ENCODE measurements at regions not wholly inside any gene's neighbourhood (a gene's known extent, or its start where the extent isn't known, plus 50 kb on each side); places are given as distances from the start of the nearest gene placed in this dataset.

DNA sequence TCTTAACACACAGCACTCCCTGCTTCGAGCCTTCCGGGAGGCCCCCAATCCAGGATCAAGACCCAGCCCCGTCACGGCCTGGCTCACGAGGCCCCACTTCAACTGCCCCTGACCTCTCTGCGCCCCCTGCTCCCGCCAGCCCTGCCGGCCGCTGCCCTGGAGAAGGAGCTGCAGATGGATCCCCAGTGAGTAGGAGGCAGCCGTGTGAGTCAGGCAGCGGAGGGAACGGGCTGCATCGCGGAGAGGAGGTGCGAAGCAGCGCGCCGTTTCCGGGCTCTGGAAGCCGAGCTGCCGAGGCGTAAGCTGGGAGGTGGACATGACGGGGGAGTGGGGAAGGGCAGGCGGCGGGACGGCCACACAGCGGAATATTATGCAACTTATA is 133.4 kb downstream of the TPRA1 start:
- Histone ChIP-seq H3K9ac (ENCODE audit: low read length) (no peak overlapping the region), H3K4me1 (ENCODE audit: insufficient read depth, low read length) (peaks cover 16% of the 10 kb centered on the region), H3K4me3 (ENCODE audit: insufficient read depth, low read depth, low read length) (peak overlapping the region; percentile 40), H4K20me1 (ENCODE audit: insufficient read depth, low read length) (no peaks in the 10 kb centered on the region), H2AFZ (ENCODE audit: low read depth, low read length) (peak overlapping the region; percentile 85), H3K79me2 (ENCODE audit: insufficient read depth, low read length) (no peaks in the 10 kb centered on the region), H3K27me3 (ENCODE audit: insufficient read depth, low read length) (peaks cover 21% of the 10 kb centered on the region), H3K27ac (ENCODE audit: low read depth, low read length) (peak overlapping the region; percentile 37), H3K36me3 (ENCODE audit: insufficient read depth, low read length) (no peaks in the 10 kb centered on the region), H3K4me2 (ENCODE audit: low read length) (peak overlapping the region; percentile 85), H3K9me3 (ENCODE audit: insufficient read depth, low read depth, low read length) (no peaks in the 10 kb centered on the region)
- no peak overlapping the region for H3K27ac Mint-ChIP-seq (ENCODE audit: unreplicated experiment)
- no peaks in the 10 kb centered on the region for H3K9me3 Mint-ChIP-seq (ENCODE audit: unreplicated experiment)
- H3K4me1 Mint-ChIP-seq (ENCODE audit: low read depth, unreplicated experiment), result peaks cover 15% of the 10 kb centered on the region
- peak; percentile 55 for DNase-seq (ENCODE audit: low read depth)
- TF ChIP-seq EZH2 (IDR thresholded peaks at IDR 0.05; ENCODE audit: insufficient read depth, low read length) (no peak), CTCF (IDR thresholded peaks at IDR 0.05; ENCODE audit: insufficient read depth, low read depth, low read length) (no peak)
- peak overlapping the region; percentile 10 for H3K4me3 Mint-ChIP-seq (ENCODE audit: unreplicated experiment)
- H3K36me3 Mint-ChIP-seq (ENCODE audit: low read depth, unreplicated experiment), result no peaks in the 10 kb centered on the region
- no peak for FAIRE-seq
- H3K27me3 Mint-ChIP-seq (ENCODE audit: low read depth, unreplicated experiment), result peaks cover 51% of the 10 kb centered on the region

DNA sequence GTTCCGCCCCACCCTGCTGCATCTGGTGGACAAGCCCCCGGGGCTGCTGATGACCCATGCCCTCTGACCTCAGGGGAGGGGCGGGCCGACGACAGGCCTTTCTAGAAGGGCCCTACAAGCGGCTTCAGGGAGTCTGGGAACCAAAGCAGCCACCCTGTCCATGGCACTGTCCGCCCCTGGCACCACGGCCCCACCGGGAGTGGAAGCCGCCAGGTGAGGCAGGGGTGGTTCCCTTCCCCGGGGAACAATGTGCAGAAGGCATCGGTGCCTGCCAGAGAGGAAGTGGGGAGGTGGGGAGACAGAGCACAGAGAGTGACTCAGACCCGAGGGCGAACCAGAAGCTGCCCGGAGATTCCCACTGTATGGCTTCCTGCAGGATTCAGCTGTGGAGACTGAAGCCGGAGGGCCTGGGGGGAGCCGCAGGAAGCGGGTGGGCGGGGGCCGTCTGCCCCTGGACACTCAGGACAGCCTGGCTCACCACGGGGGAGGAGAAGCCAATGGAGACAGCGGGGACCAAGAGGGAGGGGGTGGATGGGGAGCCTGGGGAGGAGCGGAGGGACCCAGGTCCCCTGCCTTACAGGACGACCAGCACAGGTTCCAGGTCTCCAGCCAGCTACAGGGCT is 134.0 kb downstream of the TPRA1 start:
- peak overlapping the region; percentile 62 for H3K27ac Mint-ChIP-seq (ENCODE audit: unreplicated experiment)
- no peaks in the 10 kb centered on the region for H3K9me3 Mint-ChIP-seq (ENCODE audit: unreplicated experiment)
- peaks cover 23% of the 10 kb centered on the region for H3K27me3 ChIP-seq (ENCODE audit: insufficient read depth, low read length)
- peak overlapping the region; percentile 71 for H3K4me3 Mint-ChIP-seq (ENCODE audit: unreplicated experiment)
- H2AFZ ChIP-seq (ENCODE audit: low read depth, low read length), result peak overlapping the region; percentile 85
- H3K79me2 ChIP-seq (ENCODE audit: insufficient read depth, low read length), result no peaks in the 10 kb centered on the region
- TF ChIP-seq CTCF (IDR thresholded peaks at IDR 0.05; ENCODE audit: insufficient read depth, low read depth, low read length) (no peak), EZH2 (IDR thresholded peaks at IDR 0.05; ENCODE audit: insufficient read depth, low read length) (no peak)
- DNase-seq (ENCODE audit: low read depth) (peak; percentile 56), FAIRE-seq (no peak)
- H3K27ac ChIP-seq (ENCODE audit: low read depth, low read length), result peak overlapping the region; percentile 37
- H3K36me3 Mint-ChIP-seq (ENCODE audit: low read depth, unreplicated experiment), result no peaks in the 10 kb centered on the region
- no peaks in the 10 kb centered on the region for H3K36me3 ChIP-seq (ENCODE audit: insufficient read depth, low read length)
- H3K4me1 ChIP-seq (ENCODE audit: insufficient read depth, low read length), result peaks cover 16% of the 10 kb centered on the region
- H3K4me3 ChIP-seq (ENCODE audit: insufficient read depth, low read depth, low read length), result peak overlapping the region; percentile 40
- peak overlapping the region; percentile 85 for H3K4me2 ChIP-seq (ENCODE audit: low read length)
- peaks cover 15% of the 10 kb centered on the region for H3K4me1 Mint-ChIP-seq (ENCODE audit: low read depth, unreplicated experiment)
- no peak overlapping the region for H3K9ac ChIP-seq (ENCODE audit: low read length)
- H3K27me3 Mint-ChIP-seq (ENCODE audit: low read depth, unreplicated experiment), result peaks cover 54% of the 10 kb centered on the region
- H3K9me3 ChIP-seq (ENCODE audit: insufficient read depth, low read depth, low read length), result no peaks in the 10 kb centered on the region
- no peaks in the 10 kb centered on the region for H4K20me1 ChIP-seq (ENCODE audit: insufficient read depth, low read length)
